ENCODE measurements at regions not wholly inside any gene's neighbourhood (a gene's known extent, or its start where the extent isn't known, plus 50 kb on each side); places are given as distances from the start of the nearest gene placed in this dataset.

- no peak for DNase-seq (ENCODE audit: low read depth)
- H3K4me3 ChIP-seq (ENCODE audit: low read depth, low read length), result no peak overlapping the region
- TF ChIP-seq, protein P1, sequence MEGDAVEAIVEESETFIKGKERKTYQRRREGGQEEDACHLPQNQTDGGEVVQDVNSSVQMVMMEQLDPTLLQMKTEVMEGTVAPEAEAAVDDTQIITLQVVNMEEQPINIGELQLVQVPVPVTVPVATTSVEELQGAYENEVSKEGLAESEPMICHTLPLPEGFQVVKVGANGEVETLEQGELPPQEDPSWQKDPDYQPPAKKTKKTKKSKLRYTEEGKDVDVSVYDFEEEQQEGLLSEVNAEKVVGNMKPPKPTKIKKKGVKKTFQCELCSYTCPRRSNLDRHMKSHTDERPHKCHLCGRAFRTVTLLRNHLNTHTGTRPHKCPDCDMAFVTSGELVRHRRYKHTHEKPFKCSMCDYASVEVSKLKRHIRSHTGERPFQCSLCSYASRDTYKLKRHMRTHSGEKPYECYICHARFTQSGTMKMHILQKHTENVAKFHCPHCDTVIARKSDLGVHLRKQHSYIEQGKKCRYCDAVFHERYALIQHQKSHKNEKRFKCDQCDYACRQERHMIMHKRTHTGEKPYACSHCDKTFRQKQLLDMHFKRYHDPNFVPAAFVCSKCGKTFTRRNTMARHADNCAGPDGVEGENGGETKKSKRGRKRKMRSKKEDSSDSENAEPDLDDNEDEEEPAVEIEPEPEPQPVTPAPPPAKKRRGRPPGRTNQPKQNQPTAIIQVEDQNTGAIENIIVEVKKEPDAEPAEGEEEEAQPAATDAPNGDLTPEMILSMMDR (IDR thresholded peaks at IDR 0.05; ENCODE audit: insufficient read depth, low read depth, low read length), result no peak
Measured at GRCh38 chr11:95563859-95564258, 225.7 kb downstream of the FAM76B start.

GRCh38 chr11:95563173-95563572, 226.4 kb downstream of the FAM76B start:
- DNase-seq (ENCODE audit: low read depth), result no peak
- TF ChIP-seq, protein P1 (IDR thresholded peaks at IDR 0.05; ENCODE audit: insufficient read depth, low read depth, low read length), result no peak

GRCh38 chr11:95562196-95562921, 227.2 kb downstream of the FAM76B start:
- no peak overlapping the region for H3K4me3 ChIP-seq (ENCODE audit: low read depth, low read length)
- TF ChIP-seq, protein P1 (IDR thresholded peaks at IDR 0.05; ENCODE audit: insufficient read depth, low read depth, low read length), result no peak
- DNase-seq (ENCODE audit: low read depth), result no peak

More at GRCh38 chr11:95563173-95563572, 226.4 kb downstream of the FAM76B start:
- H3K4me3 ChIP-seq (ENCODE audit: low read depth, low read length), result no peak overlapping the region

- no peak for DNase-seq (ENCODE audit: low read depth)
- TF ChIP-seq, protein P1 (IDR thresholded peaks at IDR 0.05; ENCODE audit: insufficient read depth, low read depth, low read length), result no peak
- no peak overlapping the region for H3K4me3 ChIP-seq (ENCODE audit: low read depth, low read length)
Measured at GRCh38 chr11:95559899-95560298, 229.7 kb downstream of the FAM76B start.

- TF ChIP-seq, protein P1 (IDR thresholded peaks at IDR 0.05; ENCODE audit: insufficient read depth, low read depth, low read length), result no peak
- no peak overlapping the region for H3K4me3 ChIP-seq (ENCODE audit: low read depth, low read length)
- DNase-seq (ENCODE audit: low read depth), result no peak
Measured at GRCh38 chr11:95557376-95557775, 232.2 kb downstream of the FAM76B start.

GRCh38 chr11:95556342-95557163, 233.0 kb downstream of the FAM76B start:
- peak; percentile 88 for DNase-seq (ENCODE audit: low read depth)
- H3K4me3 ChIP-seq (ENCODE audit: low read depth, low read length), result no peak overlapping the region
- TF ChIP-seq, protein P1 (IDR thresholded peaks at IDR 0.05; ENCODE audit: insufficient read depth, low read depth, low read length), result no peak

Measured in fibroblast of villous mesenchyme (primary cell).